Thyroid gland (tissue), 4 donors: ENCODE measurements at regions not wholly inside any gene's neighbourhood (a gene's known extent, or its start where the extent isn't known, plus 50 kb on each side); places are given as distances from the start of the nearest gene placed in this dataset.

Source experiments
- CTCF ChIP-seq, 6 experiments: fragments of 200-600 bp in 3 of 6; fragments of 450-650 bp in 3 of 6; sonication (generic) in 3 of 6; IDR thresholded peaks; one replicate each; pipeline ENCODE4 v1.5.1; 2016 to 2019; ENCODE audit warnings: antibody characterized with exemption in 6 of 6, mild to moderate bottlenecking in 2 of 6, inconsistent platforms in 1 of 6, moderate library complexity in 1 of 6
- POLR2A ChIP-seq, 2 donors: fragments of 450-650 bp; IDR thresholded peaks; one replicate each; pipeline ENCODE4 v1.6.1; 2017; ENCODE audit warnings: antibody characterized with exemption in 2 of 2, mild to moderate bottlenecking in 2 of 2, moderate library complexity in 1 of 2

- TF ChIP-seq POLR2A (IDR thresholded peaks at IDR 0.05): no peak
- no peak for TF ChIP-seq CTCF (IDR thresholded peaks at IDR 0.05)
Measured at GRCh38 chr7:22882106-22882505, 59.5 kb upstream of the TOMM7 start.
